H9 (cell line): ENCODE measurements at regions not wholly inside any gene's neighbourhood (a gene's known extent, or its start where the extent isn't known, plus 50 kb on each side); places are given as distances from the start of the nearest gene placed in this dataset.

ENCODE experiments used
- DNase-seq: peaks from one replicate; pipeline ENCODE4 v3.0.0-alpha.2; 2017
- H2AFZ ChIP-seq: one replicate; pipeline ENCODE4 v1.6.1; 2013; ENCODE audit warnings: mild to moderate bottlenecking, low read length, control low read depth, moderate library complexity
- H2AK5ac ChIP-seq: 2 replicates; pipeline ENCODE4 v1.6.1; 2013; ENCODE audit warnings: low read length, control low read depth, mixed read lengths; ENCODE audit not compliant: insufficient read length
- H2BK120ac ChIP-seq: one replicate; pipeline ENCODE4 v1.6.1; 2013; ENCODE audit warnings: low read depth, mild to moderate bottlenecking, low read length, control low read depth, inconsistent platforms; ENCODE audit not compliant: poor library complexity, severe bottlenecking
- H2BK12ac ChIP-seq: 2 replicates; pipeline ENCODE4 v1.6.1; 2013; ENCODE audit warnings: low read length, control low read depth, mixed read lengths, low read depth; ENCODE audit not compliant: insufficient read length
- H2BK15ac ChIP-seq: 2 replicates; pipeline ENCODE4 v1.6.1; 2013; ENCODE audit warnings: low read depth, low read length, control low read depth
- H2BK20ac ChIP-seq: one replicate; pipeline ENCODE4 v1.6.1; 2013; ENCODE audit warnings: low read depth, mild to moderate bottlenecking, low read length, control low read depth, inconsistent platforms; ENCODE audit not compliant: poor library complexity, severe bottlenecking
- H2BK5ac ChIP-seq: 2 replicates; pipeline ENCODE4 v1.6.1; 2013; ENCODE audit warnings: low read length, control low read depth, mixed read lengths; ENCODE audit not compliant: insufficient read length
- H3K14ac ChIP-seq: 2 replicates; pipeline ENCODE4 v1.6.1; 2013; ENCODE audit warnings: low read length, control low read depth; ENCODE audit not compliant: insufficient read depth
- H3K18ac ChIP-seq: 2 replicates; pipeline ENCODE4 v1.6.1; 2013; ENCODE audit warnings: low read depth, mild to moderate bottlenecking, mixed read lengths, low read length, control low read depth; ENCODE audit not compliant: insufficient read length
- H3K23ac ChIP-seq: 2 replicates; pipeline ENCODE4 v1.6.1; 2013; ENCODE audit warnings: low read length, control low read depth, mixed read lengths, low read depth; ENCODE audit not compliant: insufficient read length
- H3K23me2 ChIP-seq: 2 replicates; pipeline ENCODE4 v1.6.1; 2013; ENCODE audit warnings: low read depth, mild to moderate bottlenecking, mixed read lengths, low read length, control low read depth; ENCODE audit not compliant: insufficient read length, poor library complexity, severe bottlenecking
- H3K27ac ChIP-seq: 2 replicates; pipeline ENCODE4 v1.5.1; 2013; ENCODE audit warnings: low read length, control low read depth, mixed read lengths, low read depth; ENCODE audit not compliant: insufficient read length
- H3K27me3 ChIP-seq: 2 replicates; pipeline ENCODE4 v1.6.1; 2013; ENCODE audit warnings: low read length, control low read depth, inconsistent platforms; ENCODE audit not compliant: insufficient read depth
- H3K4ac ChIP-seq: 2 replicates; pipeline ENCODE4 v1.6.1; 2013; ENCODE audit warnings: low read depth, mild to moderate bottlenecking, control low read depth, inconsistent platforms, low read length, moderate library complexity
- H3K4me1 ChIP-seq: 2 replicates; pipeline ENCODE4 v1.6.1; 2013; ENCODE audit warnings: low read length, control low read depth, inconsistent platforms; ENCODE audit not compliant: insufficient read depth
- H3K4me2 ChIP-seq: 2 replicates; pipeline ENCODE4 v1.6.1; 2013; ENCODE audit warnings: low read length, control low read depth, mixed read lengths; ENCODE audit not compliant: insufficient read length, insufficient read depth
- H3K56ac ChIP-seq: 2 replicates; pipeline ENCODE4 v1.6.1; 2013; ENCODE audit warnings: low read depth, mild to moderate bottlenecking, mixed read lengths, low read length, control low read depth; ENCODE audit not compliant: insufficient read length
- H3K79me1 ChIP-seq: 2 replicates; pipeline ENCODE4 v1.6.1; 2013; ENCODE audit warnings: low read depth, mild to moderate bottlenecking, moderate library complexity, low read length, control low read depth, inconsistent platforms; ENCODE audit not compliant: insufficient read depth, poor library complexity, severe bottlenecking
- H3K79me2 ChIP-seq: 2 replicates; pipeline ENCODE4 v1.6.1; 2013; ENCODE audit warnings: low read length, control low read depth, inconsistent platforms; ENCODE audit not compliant: insufficient read depth
- H3K9ac ChIP-seq: 2 replicates; pipeline ENCODE4 v1.6.1; 2013; ENCODE audit warnings: low read length, control low read depth, mixed read lengths; ENCODE audit not compliant: insufficient read length; ENCODE audit errors: extremely low read depth
- H3K9me3 ChIP-seq: one replicate; pipeline ENCODE4 v1.6.1; 2013; ENCODE audit warnings: low read depth, low read length, inconsistent platforms; ENCODE audit not compliant: control insufficient read depth
- H3T11ph ChIP-seq: one replicate; pipeline ENCODE4 v1.6.1; 2013; ENCODE audit warnings: mild to moderate bottlenecking, low read length, control low read depth, inconsistent platforms
- H4K20me1 ChIP-seq: one replicate; pipeline ENCODE4 v1.6.1; 2013; ENCODE audit not compliant: control insufficient read depth, insufficient read length, insufficient read depth
- H4K5ac ChIP-seq: 2 replicates; pipeline ENCODE4 v1.6.1; 2013; ENCODE audit warnings: low read depth, mild to moderate bottlenecking, mixed read lengths, low read length, control low read depth; ENCODE audit not compliant: insufficient read length
- H4K8ac ChIP-seq: replicated peaks from 2 replicates; pipeline ENCODE4 v1.6.1; 2013; ENCODE audit warnings: low read length, control low read depth, mixed read lengths, low read depth; ENCODE audit not compliant: insufficient read length
- H4K91ac ChIP-seq: 2 replicates; pipeline ENCODE4 v1.6.1; 2013; ENCODE audit warnings: low read depth, mild to moderate bottlenecking, moderate library complexity, mixed read lengths, low read length, control low read depth; ENCODE audit not compliant: insufficient read length
- H3K27ac Mint-ChIP-seq, 3 experiments: 2 replicates in 2 of 3; 3 replicates in 1 of 3; pipeline ENCODE4 v1.8.0; 2020 to 2021; ENCODE audit warnings: mixed read lengths in 3 of 3, mild to moderate bottlenecking in 1 of 3, moderate library complexity in 1 of 3
- H3K27me3 Mint-ChIP-seq: 2 replicates; pipeline ENCODE4 v1.8.0; 2021; ENCODE audit warnings: low read depth, mild to moderate bottlenecking, moderate library complexity, mixed read lengths
- H3K36me3 Mint-ChIP-seq, 3 experiments: 2 replicates in 2 of 3; 3 replicates in 1 of 3; pipeline ENCODE4 v1.8.0; 2020 to 2021; ENCODE audit warnings: low read depth in 3 of 3, mixed read lengths in 3 of 3; ENCODE audit not compliant: insufficient read depth in 1 of 3
- H3K4me1 Mint-ChIP-seq, 2 experiments: 2 replicates each; pipeline ENCODE4 v1.8.0; 2020; ENCODE audit warnings: mixed read lengths in 2 of 2
- H3K4me3 Mint-ChIP-seq, 2 experiments: 2 replicates in 1 of 2; 3 replicates in 1 of 2; pipeline ENCODE4 v1.8.0; 2020 to 2021; ENCODE audit warnings: mild to moderate bottlenecking in 2 of 2, mixed read lengths in 2 of 2, moderate library complexity in 1 of 2
- H3K9me3 Mint-ChIP-seq, 2 experiments: 2 replicates in 1 of 2; 3 replicates in 1 of 2; pipeline ENCODE4 v1.8.0; 2020; ENCODE audit warnings: mild to moderate bottlenecking in 2 of 2, mixed read lengths in 2 of 2, moderate library complexity in 1 of 2
- WGBS: extraction: QIAGEN DNeasy Blood & Tissue Kit; methylation state at CpG from one replicate; pipeline ENCODE4 v1.1.7; 2013; ENCODE audit warnings: missing lambda C conversion rate, low lambda C conversion rate, mixed read lengths; ENCODE audit not compliant: insufficient read length; ENCODE audit errors: extremely low coverage; 5-methylcytosine and 5-hydroxymethylcytosine counted together
- TF ChIP-seq, protein P1 (sequence below): fragments of 200-600 bp; sonication (generic); conservative IDR thresholded peaks from 3 replicates; pipeline ENCODE4 v1.8.0; 2021; ENCODE audit warnings: antibody characterized with exemption, mild to moderate bottlenecking

DNA sequence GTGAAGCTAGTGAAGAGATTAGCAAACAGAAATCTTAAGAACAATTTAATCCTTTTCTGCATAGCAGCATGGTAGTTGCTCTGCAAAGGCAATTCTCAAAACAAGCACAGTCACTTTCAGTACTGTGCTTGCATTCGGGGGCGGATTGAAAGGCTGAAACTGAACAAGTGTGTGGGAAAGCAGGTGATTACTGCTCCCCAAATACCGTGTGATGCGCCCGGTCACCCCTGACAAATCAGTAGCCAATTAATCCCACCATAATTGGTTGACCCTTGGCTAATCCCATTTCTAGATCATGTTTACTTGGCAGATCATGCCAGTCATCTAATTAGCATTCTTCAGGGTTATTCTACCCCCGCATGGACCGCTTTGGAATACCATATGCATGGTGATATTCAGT is 76.5 kb upstream of the ADRB1 start:
- no peak overlapping the region for H3K9ac ChIP-seq
- no peak overlapping the region for H3K27ac ChIP-seq
- H2AK5ac ChIP-seq = no peak overlapping the region
- H3K9me3 ChIP-seq = no peaks in the 10 kb centered on the region
- H3K27ac Mint-ChIP-seq = no peak overlapping the region
- no peaks in the 10 kb centered on the region for H4K20me1 ChIP-seq
- peaks cover 10 to 16% of the 10 kb centered on the region in 2 experiments for H3K9me3 Mint-ChIP-seq
- no peaks in the 10 kb centered on the region for H3K27me3 ChIP-seq
- H3K4me1 Mint-ChIP-seq = peaks cover 6 to 12% of the 10 kb centered on the region in 2 experiments; a peak in 2 of 4 replicates
- no peaks in the 10 kb centered on the region for H3K79me2 ChIP-seq
- no peak for DNase-seq
- no peak overlapping the region for H3K14ac ChIP-seq
- H2BK5ac ChIP-seq = no peak overlapping the region
- H2BK20ac ChIP-seq = no peak overlapping the region
- H3K27me3 Mint-ChIP-seq = no peaks in the 10 kb centered on the region
- no peak overlapping the region for H3K4me2 ChIP-seq
- no peak overlapping the region for H2BK12ac ChIP-seq
- H3K4me1 ChIP-seq = no peaks in the 10 kb centered on the region
- no peak overlapping the region for H2AFZ ChIP-seq
- no peaks in the 10 kb centered on the region for H3K79me1 ChIP-seq
- no peak overlapping the region for H3T11ph ChIP-seq
- TF ChIP-seq, protein P1, sequence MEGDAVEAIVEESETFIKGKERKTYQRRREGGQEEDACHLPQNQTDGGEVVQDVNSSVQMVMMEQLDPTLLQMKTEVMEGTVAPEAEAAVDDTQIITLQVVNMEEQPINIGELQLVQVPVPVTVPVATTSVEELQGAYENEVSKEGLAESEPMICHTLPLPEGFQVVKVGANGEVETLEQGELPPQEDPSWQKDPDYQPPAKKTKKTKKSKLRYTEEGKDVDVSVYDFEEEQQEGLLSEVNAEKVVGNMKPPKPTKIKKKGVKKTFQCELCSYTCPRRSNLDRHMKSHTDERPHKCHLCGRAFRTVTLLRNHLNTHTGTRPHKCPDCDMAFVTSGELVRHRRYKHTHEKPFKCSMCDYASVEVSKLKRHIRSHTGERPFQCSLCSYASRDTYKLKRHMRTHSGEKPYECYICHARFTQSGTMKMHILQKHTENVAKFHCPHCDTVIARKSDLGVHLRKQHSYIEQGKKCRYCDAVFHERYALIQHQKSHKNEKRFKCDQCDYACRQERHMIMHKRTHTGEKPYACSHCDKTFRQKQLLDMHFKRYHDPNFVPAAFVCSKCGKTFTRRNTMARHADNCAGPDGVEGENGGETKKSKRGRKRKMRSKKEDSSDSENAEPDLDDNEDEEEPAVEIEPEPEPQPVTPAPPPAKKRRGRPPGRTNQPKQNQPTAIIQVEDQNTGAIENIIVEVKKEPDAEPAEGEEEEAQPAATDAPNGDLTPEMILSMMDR = no peak
- H4K8ac ChIP-seq = no peak overlapping the region
- H4K5ac ChIP-seq = no peak overlapping the region
- no peak overlapping the region for H3K4me3 Mint-ChIP-seq
- H2BK15ac ChIP-seq = no peak overlapping the region
- no peak overlapping the region for H3K18ac ChIP-seq
- H3K4ac ChIP-seq = no peak overlapping the region
- H3K36me3 Mint-ChIP-seq = peaks cover 1 to 18% (median 9%) of the 10 kb centered on the region in 3 experiments
- no CpG with 5 or more reads among the region's 7 CpGs for WGBS
- H2BK120ac ChIP-seq = no peak overlapping the region
- H3K56ac ChIP-seq = no peak overlapping the region
- H4K91ac ChIP-seq = no peak overlapping the region
- no peak overlapping the region for H3K23ac ChIP-seq
- no peaks in the 10 kb centered on the region for H3K23me2 ChIP-seq
